ENCODE measurements at regions not wholly inside any gene's neighbourhood (a gene's known extent, or its start where the extent isn't known, plus 50 kb on each side); places are given as distances from the start of the nearest gene placed in this dataset.

- Mint-ChIP-seq H3K4me3 (ENCODE audit: unreplicated experiment) (peak overlapping the region; percentile 2), H3K9me3 (ENCODE audit: unreplicated experiment) (peaks cover 6% of the 10 kb centered on the region)
Observed at GRCh38 chr15:52872036-52872818, 82.1 kb upstream of the ONECUT1 start.

GRCh38 chr15:52870015-52870414, 79.9 kb upstream of the ONECUT1 start:
- Mint-ChIP-seq H3K36me3 (ENCODE audit: unreplicated experiment) (peaks cover 9% of the 10 kb centered on the region), H3K4me1 (ENCODE audit: low read depth, unreplicated experiment) (peaks cover 21% of the 10 kb centered on the region), H3K4me3 (ENCODE audit: unreplicated experiment) (no peak overlapping the region), H3K27me3 (ENCODE audit: unreplicated experiment) (peaks cover 7% of the 10 kb centered on the region), H3K9me3 (ENCODE audit: unreplicated experiment) (peaks cover 6% of the 10 kb centered on the region), H3K27ac (ENCODE audit: unreplicated experiment) (no peak overlapping the region)
- DNase-seq, result no peak
- TF ChIP-seq CTCF (IDR thresholded peaks at IDR 0.05; ENCODE audit: partially characterized antibody, unreplicated experiment), result no peak

More at GRCh38 chr15:52872036-52872818, 82.1 kb upstream of the ONECUT1 start:
- Mint-ChIP-seq H3K27me3 (ENCODE audit: unreplicated experiment) (peaks cover 3% of the 10 kb centered on the region), H3K27ac (ENCODE audit: unreplicated experiment) (peak overlapping the region; percentile 39), H3K4me1 (ENCODE audit: low read depth, unreplicated experiment) (peaks cover 39% of the 10 kb centered on the region), H3K36me3 (ENCODE audit: unreplicated experiment) (no peaks in the 10 kb centered on the region)
- TF ChIP-seq CTCF (IDR thresholded peaks at IDR 0.05; ENCODE audit: partially characterized antibody, unreplicated experiment), result no peak
- DNase-seq, result no peak

- peaks cover 5% of the 10 kb centered on the region for H3K9me3 Mint-ChIP-seq (ENCODE audit: unreplicated experiment)
- H3K27ac Mint-ChIP-seq (ENCODE audit: unreplicated experiment), result peak overlapping the region; percentile 24
- H3K36me3 Mint-ChIP-seq (ENCODE audit: unreplicated experiment), result peaks cover 12% of the 10 kb centered on the region
- H3K4me3 Mint-ChIP-seq (ENCODE audit: unreplicated experiment), result no peak overlapping the region
- H3K4me1 Mint-ChIP-seq (ENCODE audit: low read depth, unreplicated experiment), result peaks cover 6% of the 10 kb centered on the region
- H3K27me3 Mint-ChIP-seq (ENCODE audit: unreplicated experiment), result peaks cover 7% of the 10 kb centered on the region
- TF ChIP-seq CTCF (IDR thresholded peaks at IDR 0.05; ENCODE audit: partially characterized antibody, unreplicated experiment), result no peak
- DNase-seq, result no peak
Observed at GRCh38 chr15:52866698-52867097, 76.6 kb upstream of the ONECUT1 start.

- Mint-ChIP-seq H3K4me1 (ENCODE audit: low read depth, unreplicated experiment) (peaks cover 2% of the 10 kb centered on the region), H3K9me3 (ENCODE audit: unreplicated experiment) (peaks cover 1% of the 10 kb centered on the region), H3K36me3 (ENCODE audit: unreplicated experiment) (peaks cover 12% of the 10 kb centered on the region), H3K27me3 (ENCODE audit: unreplicated experiment) (peaks cover 4% of the 10 kb centered on the region), H3K4me3 (ENCODE audit: unreplicated experiment) (no peak overlapping the region), H3K27ac (ENCODE audit: unreplicated experiment) (no peak overlapping the region)
- no peak for DNase-seq
- no peak for TF ChIP-seq CTCF (IDR thresholded peaks at IDR 0.05; ENCODE audit: partially characterized antibody, unreplicated experiment)
Observed at GRCh38 chr15:52862677-52863076, 72.5 kb upstream of the ONECUT1 start.

- TF ChIP-seq CTCF (IDR thresholded peaks at IDR 0.05; ENCODE audit: partially characterized antibody, unreplicated experiment), result no peak
- no peak overlapping the region for H3K27ac Mint-ChIP-seq (ENCODE audit: unreplicated experiment)
- H3K4me1 Mint-ChIP-seq (ENCODE audit: low read depth, unreplicated experiment), result peaks cover 2% of the 10 kb centered on the region
- H3K9me3 Mint-ChIP-seq (ENCODE audit: unreplicated experiment), result no peaks in the 10 kb centered on the region
- no peak for DNase-seq
- no peaks in the 10 kb centered on the region for H3K36me3 Mint-ChIP-seq (ENCODE audit: unreplicated experiment)
- no peaks in the 10 kb centered on the region for H3K27me3 Mint-ChIP-seq (ENCODE audit: unreplicated experiment)
- no peak overlapping the region for H3K4me3 Mint-ChIP-seq (ENCODE audit: unreplicated experiment)
Observed at GRCh38 chr15:52858782-52859176, 68.6 kb upstream of the ONECUT1 start.

Data from glutamatergic neuron (in vitro differentiated cells).